Trophoblast cell (in vitro differentiated cells and primary cell): ENCODE measurements at regions not wholly inside any gene's neighbourhood (a gene's known extent, or its start where the extent isn't known, plus 50 kb on each side); places are given as distances from the start of the nearest gene placed in this dataset.

Experiments used
- DNase-seq, 2 donors: peaks; one replicate each; pipeline ENCODE4 v3.0.0-alpha.2; 2016
- H2AFZ ChIP-seq: 2 replicates; pipeline ENCODE4 v1.6.1; 2013; ENCODE audit warnings: low read length, moderate library complexity, mild to moderate bottlenecking; ENCODE audit not compliant: insufficient read depth, poor library complexity
- H2AK5ac ChIP-seq: 2 replicates; pipeline ENCODE4 v1.6.1; 2013; ENCODE audit warnings: mild to moderate bottlenecking, low read length
- H2BK120ac ChIP-seq: 2 replicates; pipeline ENCODE4 v1.6.1; 2013; ENCODE audit warnings: low read length, mild to moderate bottlenecking, moderate library complexity; ENCODE audit not compliant: insufficient read depth, poor library complexity
- H2BK12ac ChIP-seq: 2 replicates; pipeline ENCODE4 v1.6.1; 2013; ENCODE audit warnings: mild to moderate bottlenecking, low read length, moderate library complexity
- H2BK5ac ChIP-seq: 2 replicates; pipeline ENCODE4 v1.6.1; 2013; ENCODE audit warnings: low read length, low read depth, moderate library complexity, mild to moderate bottlenecking; ENCODE audit not compliant: poor library complexity
- H3K14ac ChIP-seq: 2 replicates; pipeline ENCODE4 v1.6.1; 2013; ENCODE audit warnings: mild to moderate bottlenecking, low read length
- H3K18ac ChIP-seq: 2 replicates; pipeline ENCODE4 v1.6.1; 2013; ENCODE audit warnings: mild to moderate bottlenecking, low read length
- H3K23ac ChIP-seq: 2 replicates; pipeline ENCODE4 v1.6.1; 2013; ENCODE audit warnings: low read length
- H3K27ac ChIP-seq: 2 replicates; pipeline ENCODE4 v1.5.1; 2013; ENCODE audit warnings: low read depth, mild to moderate bottlenecking, inconsistent platforms, low read length, moderate library complexity
- H3K27me3 ChIP-seq: 2 replicates; pipeline ENCODE4 v1.6.1; 2013; ENCODE audit warnings: inconsistent platforms, mild to moderate bottlenecking, low read length, moderate library complexity; ENCODE audit not compliant: insufficient read depth
- H3K36me3 ChIP-seq, 2 experiments: 1 replicate in 1 of 2; 2 replicates in 1 of 2; pipeline ENCODE4 v1.6.1; 2013; ENCODE audit warnings: low read length in 2 of 2, mild to moderate bottlenecking in 2 of 2, moderate library complexity in 1 of 2; ENCODE audit not compliant: insufficient read depth in 2 of 2, control insufficient read depth in 1 of 2
- H3K4ac ChIP-seq: 2 replicates; pipeline ENCODE4 v1.6.1; 2013; ENCODE audit warnings: low read depth, mild to moderate bottlenecking, low read length, moderate library complexity
- H3K4me1 ChIP-seq, 2 experiments: 1 replicate in 1 of 2; 2 replicates in 1 of 2; pipeline ENCODE4 v1.6.1; 2013; ENCODE audit warnings: low read length in 2 of 2, mild to moderate bottlenecking in 2 of 2, moderate library complexity in 1 of 2; ENCODE audit not compliant: insufficient read depth in 2 of 2, control insufficient read depth in 1 of 2
- H3K4me2 ChIP-seq: 2 replicates; pipeline ENCODE4 v1.6.1; 2013; ENCODE audit warnings: inconsistent platforms, mild to moderate bottlenecking, low read length, moderate library complexity
- H3K4me3 ChIP-seq: 2 replicates; pipeline ENCODE4 v1.5.1; 2013; ENCODE audit warnings: mild to moderate bottlenecking, low read depth, low read length, inconsistent platforms
- H3K79me1 ChIP-seq: one replicate; pipeline ENCODE4 v1.6.1; 2013; ENCODE audit warnings: low read length
- H3K79me2 ChIP-seq: 2 replicates; pipeline ENCODE4 v1.6.1; 2013; ENCODE audit warnings: low read length, mild to moderate bottlenecking; ENCODE audit not compliant: control insufficient read depth, insufficient read depth, poor library complexity
- H3K9ac ChIP-seq: 2 replicates; pipeline ENCODE4 v1.6.1; 2013; ENCODE audit warnings: mild to moderate bottlenecking, low read length
- H3K9me3 ChIP-seq: 2 replicates; pipeline ENCODE4 v1.6.1; 2013; ENCODE audit warnings: low read depth, mild to moderate bottlenecking, control low read depth, inconsistent platforms, low read length; ENCODE audit not compliant: insufficient read depth
- H4K12ac ChIP-seq: 2 replicates; pipeline ENCODE4 v1.6.1; 2013; ENCODE audit warnings: low read depth, mild to moderate bottlenecking, low read length, moderate library complexity
- H4K8ac ChIP-seq: 2 replicates; pipeline ENCODE4 v1.6.1; 2013; ENCODE audit warnings: low read depth, mild to moderate bottlenecking, low read length, moderate library complexity
- H4K91ac ChIP-seq: one replicate; pipeline ENCODE4 v1.6.1; 2013; ENCODE audit warnings: low read depth, mild to moderate bottlenecking, low read length, moderate library complexity
- WGBS: extraction: QIAGEN DNeasy Blood & Tissue Kit; methylation state at CpG from one replicate; pipeline ENCODE4 v1.1.7; 2013; ENCODE audit warnings: missing lambda C conversion rate; ENCODE audit not compliant: insufficient read length, insufficient coverage; ENCODE audit errors: extremely low coverage; 5-methylcytosine and 5-hydroxymethylcytosine counted together

DNA sequence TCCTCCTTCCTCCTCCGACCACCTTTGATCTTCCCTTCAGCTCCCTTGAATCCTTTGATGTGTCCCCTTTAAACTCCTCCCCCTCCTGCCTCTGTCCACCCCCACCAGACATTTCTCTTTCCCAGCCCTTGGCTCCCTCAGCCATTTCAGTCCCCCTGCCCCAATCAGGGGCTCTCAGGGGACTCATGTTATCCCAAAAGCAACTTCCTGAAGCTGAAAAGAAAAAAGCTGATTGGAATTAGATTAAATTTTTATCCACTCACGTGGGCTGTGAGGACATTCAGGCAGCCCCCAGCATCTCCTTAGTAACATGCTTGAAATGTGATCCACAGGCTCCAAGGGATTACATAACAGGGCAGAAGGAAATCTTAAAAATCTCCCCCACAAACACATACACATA, 81.3 kb downstream of the NEURL3 start:
- no peak overlapping the region for H2BK120ac ChIP-seq
- H3K79me1 ChIP-seq, result no peaks in the 10 kb centered on the region
- WGBS, result no CpG with 5 or more reads among the region's 2 CpGs
- H3K4me2 ChIP-seq, result no peak overlapping the region
- H3K9me3 ChIP-seq, result no peaks in the 10 kb centered on the region
- H2BK5ac ChIP-seq, result no peak overlapping the region
- H3K79me2 ChIP-seq, result no peaks in the 10 kb centered on the region
- no peak overlapping the region for H3K14ac ChIP-seq
- H2AK5ac ChIP-seq, result no peak overlapping the region
- H4K8ac ChIP-seq, result no peak overlapping the region
- no peak overlapping the region for H3K23ac ChIP-seq
- H3K4ac ChIP-seq, result no peak overlapping the region
- H3K4me1 ChIP-seq, result no peaks in the 10 kb centered on the region
- no peaks in the 10 kb centered on the region for H3K36me3 ChIP-seq
- no peak overlapping the region for H4K91ac ChIP-seq
- no peaks in the 10 kb centered on the region for H3K27me3 ChIP-seq
- peak; percentile 13 to 42 for DNase-seq
- H3K18ac ChIP-seq, result no peak overlapping the region
- no peak overlapping the region for H2BK12ac ChIP-seq
- H3K4me3 ChIP-seq, result no peak overlapping the region
- H2AFZ ChIP-seq, result no peak overlapping the region
- no peak overlapping the region for H4K12ac ChIP-seq
- no peak overlapping the region for H3K9ac ChIP-seq
- H3K27ac ChIP-seq, result no peak overlapping the region
